Neuronal stem cell (in vitro differentiated cells): ENCODE measurements at regions not wholly inside any gene's neighbourhood (a gene's known extent, or its start where the extent isn't known, plus 50 kb on each side); places are given as distances from the start of the nearest gene placed in this dataset.

ENCODE experiments used
- DNase-seq: peaks from one replicate; pipeline ENCODE4 v3.0.0-alpha.2; 2013; ENCODE audit warnings: low spot score
- H2AFZ ChIP-seq: one replicate; pipeline ENCODE4 v1.6.1; 2013; ENCODE audit warnings: mild to moderate bottlenecking, low read length, inconsistent platforms
- H2AK5ac ChIP-seq: 2 replicates; pipeline ENCODE4 v1.6.1; 2013; ENCODE audit warnings: low read depth, mild to moderate bottlenecking, inconsistent platforms, low read length, moderate library complexity, mixed read lengths
- H2BK120ac ChIP-seq: 2 replicates; pipeline ENCODE4 v1.6.1; 2013; ENCODE audit warnings: low read depth, mild to moderate bottlenecking, inconsistent platforms, low read length, moderate library complexity, mixed read lengths
- H2BK12ac ChIP-seq: one replicate; pipeline ENCODE4 v1.6.1; 2013; ENCODE audit warnings: low read length, inconsistent platforms
- H2BK15ac ChIP-seq: 2 replicates; pipeline ENCODE4 v1.6.1; 2013; ENCODE audit warnings: mild to moderate bottlenecking, low read length, inconsistent platforms, mixed read lengths
- H2BK5ac ChIP-seq: one replicate; pipeline ENCODE4 v1.6.1; 2013; ENCODE audit warnings: inconsistent platforms, mild to moderate bottlenecking, low read length, moderate library complexity
- H3K14ac ChIP-seq: one replicate; pipeline ENCODE4 v1.6.1; 2013; ENCODE audit warnings: low read length, inconsistent platforms
- H3K18ac ChIP-seq: 2 replicates; pipeline ENCODE4 v1.6.1; 2013; ENCODE audit warnings: low read length, inconsistent platforms
- H3K23ac ChIP-seq: 2 replicates; pipeline ENCODE4 v1.6.1; 2013; ENCODE audit warnings: low read depth, mild to moderate bottlenecking, mixed read lengths, low read length, inconsistent platforms; ENCODE audit not compliant: poor library complexity
- H3K27ac ChIP-seq: replicated peaks from 3 replicates; pipeline ENCODE4 v1.5.1; 2013; ENCODE audit warnings: low read length, inconsistent platforms
- H3K27me3 ChIP-seq, 3 experiments: 2 replicates each; pipeline ENCODE4 v1.6.1; 2013; ENCODE audit warnings: low read length in 3 of 3, mild to moderate bottlenecking in 2 of 3, inconsistent platforms in 1 of 3, low read depth in 1 of 3, mixed read lengths in 1 of 3, moderate library complexity in 1 of 3; ENCODE audit not compliant: control insufficient read depth in 3 of 3, insufficient read depth in 3 of 3
- H3K36me3 ChIP-seq, 2 donors: replicated peaks in 1 of 2; 2 replicates each; pipeline ENCODE4 v1.6.1; 2013; ENCODE audit warnings: low read length in 2 of 2; ENCODE audit not compliant: control insufficient read depth in 2 of 2, insufficient read depth in 2 of 2
- H3K4ac ChIP-seq: 2 replicates; pipeline ENCODE4 v1.6.1; 2013; ENCODE audit warnings: inconsistent platforms, mild to moderate bottlenecking, low read length, moderate library complexity
- H3K4me1 ChIP-seq, 2 donors: 1 replicate in 1 of 2; 2 replicates in 1 of 2; pipeline ENCODE4 v1.6.1; 2013; ENCODE audit warnings: low read length in 2 of 2, low read depth in 1 of 2; ENCODE audit not compliant: control insufficient read depth in 2 of 2, insufficient read depth in 1 of 2
- H3K4me2 ChIP-seq: one replicate; pipeline ENCODE4 v1.6.1; 2013; ENCODE audit warnings: mild to moderate bottlenecking, low read length, inconsistent platforms; ENCODE audit not compliant: insufficient read depth, poor library complexity, severe bottlenecking
- H3K4me3 ChIP-seq, 2 donors: 2 replicates each; pipeline ENCODE4 v1.5.1; 2013; ENCODE audit warnings: low read length in 2 of 2, mild to moderate bottlenecking in 2 of 2, inconsistent platforms in 1 of 2, moderate library complexity in 1 of 2
- H3K79me1 ChIP-seq: one replicate; pipeline ENCODE4 v1.6.1; 2013; ENCODE audit warnings: low read depth, mild to moderate bottlenecking, inconsistent platforms, low read length, moderate library complexity
- H3K9ac ChIP-seq: one replicate; pipeline ENCODE4 v1.6.1; 2013; ENCODE audit warnings: mild to moderate bottlenecking, low read depth, low read length, inconsistent platforms; ENCODE audit not compliant: poor library complexity
- H3K9me3 ChIP-seq, 2 donors: replicated peaks in 1 of 2; 2 replicates each; pipeline versions ENCODE3 to v1.6.1; 2013; ENCODE audit warnings: low read length in 2 of 2, mild to moderate bottlenecking in 2 of 2, inconsistent platforms in 1 of 2, low read depth in 1 of 2, mixed read lengths in 1 of 2, moderate library complexity in 1 of 2; ENCODE audit not compliant: control insufficient read depth in 2 of 2, insufficient read depth in 1 of 2
- H4K8ac ChIP-seq: one replicate; pipeline ENCODE4 v1.6.1; 2013; ENCODE audit warnings: low read depth, mild to moderate bottlenecking, inconsistent platforms, low read length, moderate library complexity
- H4K91ac ChIP-seq: one replicate; pipeline ENCODE4 v1.6.1; 2013; ENCODE audit warnings: low read length, low read depth, mild to moderate bottlenecking, inconsistent platforms; ENCODE audit not compliant: poor library complexity
- WGBS, 2 donors: extraction: QIAGEN DNeasy Blood & Tissue Kit; methylation state at CpG; one replicate each; pipeline ENCODE4 v1.1.7; 2013; ENCODE audit warnings: missing lambda C conversion rate in 2 of 2, mixed read lengths in 1 of 2; ENCODE audit not compliant: insufficient read length in 2 of 2, insufficient replicate concordance in 1 of 2; ENCODE audit errors: extremely low coverage in 2 of 2; 5-methylcytosine and 5-hydroxymethylcytosine counted together

- WGBS, 2 donors = no CpG with 5 or more reads among the region's 6 CpGs
- no peak overlapping the region for H3K4ac ChIP-seq
- no peak overlapping the region for H4K91ac ChIP-seq
- H3K36me3 ChIP-seq = no peaks in the 10 kb centered on the region
- no peak overlapping the region for H2AK5ac ChIP-seq
- no peaks in the 10 kb centered on the region for H3K27me3 ChIP-seq
- H2BK15ac ChIP-seq = no peak overlapping the region
- H4K8ac ChIP-seq = no peak overlapping the region
- H2BK5ac ChIP-seq = no peak overlapping the region
- no peak overlapping the region for H3K27ac ChIP-seq
- no peaks in the 10 kb centered on the region for H3K9me3 ChIP-seq
- H3K18ac ChIP-seq = no peak overlapping the region
- no peak overlapping the region for H3K4me2 ChIP-seq
- H3K14ac ChIP-seq = no peak overlapping the region
- H3K79me1 ChIP-seq = no peaks in the 10 kb centered on the region
- no peak overlapping the region for H2BK120ac ChIP-seq
- H2BK12ac ChIP-seq = no peak overlapping the region
- H2AFZ ChIP-seq = no peak overlapping the region
- H3K4me3 ChIP-seq = no peak overlapping the region
- H3K9ac ChIP-seq = no peak overlapping the region
- H3K23ac ChIP-seq = no peak overlapping the region
- no peak for DNase-seq
- no peaks in the 10 kb centered on the region for H3K4me1 ChIP-seq
Measured at GRCh38 chr5:158623971-158624370, 475.7 kb downstream of the EBF1 start.

- Histone ChIP-seq H3K4me1 (no peaks in the 10 kb centered on the region), H3K4ac (no peak overlapping the region), H3K9me3 (no peaks in the 10 kb centered on the region), H3K4me3 (no peak overlapping the region), H3K79me1 (no peaks in the 10 kb centered on the region), H2AFZ (no peak overlapping the region), H2BK12ac (no peak overlapping the region), H2BK15ac (no peak overlapping the region), H3K9ac (no peak overlapping the region), H3K14ac (no peak overlapping the region), H3K23ac (no peak overlapping the region), H3K27ac (no peak overlapping the region), H2AK5ac (no peak overlapping the region), H3K18ac (no peak overlapping the region), H3K36me3 (no peaks in the 10 kb centered on the region), H3K27me3 (no peaks in the 10 kb centered on the region), H2BK120ac (no peak overlapping the region), H4K8ac (no peak overlapping the region), H2BK5ac (no peak overlapping the region), H3K4me2 (no peak overlapping the region), H4K91ac (no peak overlapping the region)
- no CpG with 5 or more reads among the region's 2 CpGs for WGBS, 2 donors
- no peak for DNase-seq
Measured at GRCh38 chr5:158621391-158621790, 478.3 kb downstream of the EBF1 start.

DNA sequence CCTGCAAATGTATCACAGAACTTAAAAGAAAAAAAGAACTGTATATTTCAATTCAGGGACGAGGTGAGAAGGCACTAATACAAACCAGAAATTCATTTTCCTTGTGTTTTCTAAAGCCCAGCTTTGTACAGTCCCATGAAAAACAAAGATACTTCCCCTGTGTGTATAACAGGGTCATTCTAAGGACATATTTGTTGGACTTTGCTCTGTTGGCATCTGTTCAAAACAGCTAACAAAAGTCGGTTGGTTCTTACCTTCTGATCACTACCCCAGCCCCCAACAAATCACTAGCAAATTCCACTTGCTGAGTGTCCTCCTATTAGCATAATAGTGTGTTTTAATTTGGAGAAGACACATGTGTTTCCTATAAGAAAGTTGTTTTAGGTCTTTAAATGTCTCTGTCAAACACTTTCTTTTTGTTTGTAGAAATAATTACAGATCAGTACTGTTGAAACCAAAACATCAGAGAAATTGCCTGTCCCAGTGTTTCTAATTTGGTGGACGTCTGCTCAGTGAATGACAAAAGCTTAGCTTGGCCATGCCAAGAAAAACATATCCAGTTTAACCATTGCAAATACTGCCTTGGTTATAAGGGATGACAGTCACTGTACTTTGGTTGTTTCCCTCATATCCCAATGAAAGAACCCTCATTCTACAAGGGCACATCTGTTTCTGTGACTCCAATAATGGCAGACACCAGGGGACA, 480.5 kb downstream of the EBF1 start:
- Histone ChIP-seq H2AK5ac (no peak overlapping the region), H2BK120ac (no peak overlapping the region), H3K79me1 (no peaks in the 10 kb centered on the region), H3K9me3 (no peaks in the 10 kb centered on the region), H3K9ac (no peak overlapping the region), H3K27ac (no peak overlapping the region), H3K23ac (no peak overlapping the region), H3K27me3 (no peaks in the 10 kb centered on the region), H3K36me3 (no peaks in the 10 kb centered on the region), H3K4me3 (no peak overlapping the region), H4K8ac (no peak overlapping the region), H4K91ac (no peak overlapping the region), H3K18ac (no peak overlapping the region), H2BK12ac (no peak overlapping the region), H2BK15ac (no peak overlapping the region), H2BK5ac (no peak overlapping the region), H3K14ac (no peak overlapping the region), H2AFZ (no peak overlapping the region), H3K4me1 (no peaks in the 10 kb centered on the region), H3K4ac (no peak overlapping the region), H3K4me2 (no peak overlapping the region)
- WGBS, 2 donors = no CpG with 5 or more reads among the region's 3 CpGs
- no peak for DNase-seq

- no peak overlapping the region for H3K4ac ChIP-seq
- H3K9ac ChIP-seq = no peak overlapping the region
- no peak overlapping the region for H2BK5ac ChIP-seq
- no peaks in the 10 kb centered on the region for H3K4me1 ChIP-seq
- H4K8ac ChIP-seq = no peak overlapping the region
- no peak overlapping the region for H3K14ac ChIP-seq
- no peak overlapping the region for H4K91ac ChIP-seq
- H2BK12ac ChIP-seq = no peak overlapping the region
- H3K36me3 ChIP-seq = no peaks in the 10 kb centered on the region
- H2BK120ac ChIP-seq = no peak overlapping the region
- no peak overlapping the region for H3K4me3 ChIP-seq
- H3K4me2 ChIP-seq = no peak overlapping the region
- H2AFZ ChIP-seq = no peak overlapping the region
- no peaks in the 10 kb centered on the region for H3K27me3 ChIP-seq
- no peak overlapping the region for H3K27ac ChIP-seq
- no peak overlapping the region for H3K23ac ChIP-seq
- no peaks in the 10 kb centered on the region for H3K9me3 ChIP-seq
- no peak overlapping the region for H3K18ac ChIP-seq
- WGBS, 2 donors = no CpG with 5 or more reads among the region's 2 CpGs
- no peaks in the 10 kb centered on the region for H3K79me1 ChIP-seq
- H2BK15ac ChIP-seq = no peak overlapping the region
- H2AK5ac ChIP-seq = no peak overlapping the region
- DNase-seq = no peak
Measured at GRCh38 chr5:158618256-158618655, 481.5 kb downstream of the EBF1 start.
